WTC11 (cell line): ENCODE measurements at regions not wholly inside any gene's neighbourhood (a gene's known extent, or its start where the extent isn't known, plus 50 kb on each side); places are given as distances from the start of the nearest gene placed in this dataset.

ENCODE experiments used
- ATF1 ChIP-seq: sonication (generic); formaldehyde crosslinking; IDR thresholded peaks from 2 replicates; pipeline ENCODE4 v1.8.1; 2023; ENCODE audit warnings: mild to moderate bottlenecking, moderate library complexity, missing genetic modification reagents
- ATF3 ChIP-seq: sonication (generic); formaldehyde crosslinking; conservative IDR thresholded peaks from 2 replicates; pipeline ENCODE4 v1.8.1; 2022; ENCODE audit warnings: mild to moderate bottlenecking, missing genetic modification reagents
- CREB1 ChIP-seq: sonication (generic); formaldehyde crosslinking; IDR thresholded peaks from 2 replicates; pipeline ENCODE4 v1.8.0; 2023; ENCODE audit warnings: mild to moderate bottlenecking, missing genetic modification reagents
- CTCF ChIP-seq: fragments of 200-600 bp; IDR thresholded peaks from 2 replicates; pipeline ENCODE4 v1.8.0; 2022; ENCODE audit warnings: antibody characterized with exemption
- ESRRA ChIP-seq: sonication (generic); formaldehyde crosslinking; IDR thresholded peaks from 2 replicates; pipeline ENCODE4 v1.8.1; 2022; ENCODE audit warnings: mild to moderate bottlenecking, missing genetic modification reagents, borderline replicate concordance
- GRHL2 ChIP-seq: fragments of 250-450 bp; sonication (Bioruptor Pico); IDR thresholded peaks from 2 replicates; pipeline ENCODE4 v1.8.0; 2022; ENCODE audit warnings: mild to moderate bottlenecking, moderate library complexity; ENCODE audit not compliant: insufficient replicate concordance, severe bottlenecking
- JUN ChIP-seq: sonication (generic); formaldehyde crosslinking; IDR thresholded peaks from 2 replicates; pipeline ENCODE4 v1.8.0; 2023; ENCODE audit warnings: mild to moderate bottlenecking, missing genetic modification reagents
- MAX ChIP-seq: sonication (generic); formaldehyde crosslinking; IDR thresholded peaks from 2 replicates; pipeline ENCODE4 v1.8.0; 2022; ENCODE audit warnings: mild to moderate bottlenecking, missing genetic modification reagents
- OVOL2 ChIP-seq: fragments of 250-450 bp; sonication (Bioruptor Pico); IDR thresholded peaks from 2 replicates; pipeline ENCODE4 v1.9.0; 2021; ENCODE audit warnings: mild to moderate bottlenecking, borderline replicate concordance
- RELA ChIP-seq: sonication (generic); formaldehyde crosslinking; IDR thresholded peaks from 2 replicates; pipeline ENCODE4 v1.8.1; 2022; ENCODE audit warnings: missing genetic modification reagents, mild to moderate bottlenecking, borderline replicate concordance
- SP1 ChIP-seq: sonication (generic); formaldehyde crosslinking; conservative IDR thresholded peaks from 2 replicates; pipeline ENCODE4 v1.8.1; 2022; ENCODE audit warnings: missing genetic modification reagents
- TEAD1 ChIP-seq: sonication (generic); formaldehyde crosslinking; IDR thresholded peaks from 2 replicates; pipeline ENCODE4 v1.8.0; 2022; ENCODE audit warnings: mild to moderate bottlenecking, missing genetic modification reagents
- TF ChIP-seq, protein P1 (sequence below): sonication (generic); formaldehyde crosslinking; IDR thresholded peaks from 2 replicates; pipeline ENCODE4 v1.8.1; 2022; ENCODE audit warnings: low read depth, mild to moderate bottlenecking, moderate library complexity, missing genetic modification reagents, borderline replicate concordance
- TF ChIP-seq, protein P2 (sequence below): sonication (generic); formaldehyde crosslinking; IDR thresholded peaks from 2 replicates; pipeline ENCODE4 v1.8.1; 2023; ENCODE audit warnings: mild to moderate bottlenecking, missing genetic modification reagents, moderate library complexity

GRCh38 chr2:146129231-146129630, 1609.3 kb upstream of the ZEB2 start:
- TF ChIP-seq, protein P1, sequence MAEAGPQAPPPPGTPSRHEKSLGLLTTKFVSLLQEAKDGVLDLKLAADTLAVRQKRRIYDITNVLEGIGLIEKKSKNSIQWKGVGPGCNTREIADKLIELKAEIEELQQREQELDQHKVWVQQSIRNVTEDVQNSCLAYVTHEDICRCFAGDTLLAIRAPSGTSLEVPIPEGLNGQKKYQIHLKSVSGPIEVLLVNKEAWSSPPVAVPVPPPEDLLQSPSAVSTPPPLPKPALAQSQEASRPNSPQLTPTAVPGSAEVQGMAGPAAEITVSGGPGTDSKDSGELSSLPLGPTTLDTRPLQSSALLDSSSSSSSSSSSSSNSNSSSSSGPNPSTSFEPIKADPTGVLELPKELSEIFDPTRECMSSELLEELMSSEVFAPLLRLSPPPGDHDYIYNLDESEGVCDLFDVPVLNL (CRISPR knock-in tag), result no peak
- TF ChIP-seq GRHL2 (CRISPR knock-in tag), result no peak
- TF ChIP-seq CREB1, result no peak
- no peak for TF ChIP-seq CTCF
- no peak for TF ChIP-seq ATF1 (CRISPR knock-in tag)
- no peak for TF ChIP-seq ESRRA (CRISPR knock-in tag)
- no peak for TF ChIP-seq SP1
- TF ChIP-seq OVOL2 (CRISPR knock-in tag), result no peak
- TF ChIP-seq ATF3 (CRISPR knock-in tag), result no peak
- no peak for TF ChIP-seq MAX (CRISPR knock-in tag)
- TF ChIP-seq TEAD1 (CRISPR knock-in tag), result no peak
- TF ChIP-seq RELA (CRISPR knock-in tag), result no peak
- TF ChIP-seq, protein P2, sequence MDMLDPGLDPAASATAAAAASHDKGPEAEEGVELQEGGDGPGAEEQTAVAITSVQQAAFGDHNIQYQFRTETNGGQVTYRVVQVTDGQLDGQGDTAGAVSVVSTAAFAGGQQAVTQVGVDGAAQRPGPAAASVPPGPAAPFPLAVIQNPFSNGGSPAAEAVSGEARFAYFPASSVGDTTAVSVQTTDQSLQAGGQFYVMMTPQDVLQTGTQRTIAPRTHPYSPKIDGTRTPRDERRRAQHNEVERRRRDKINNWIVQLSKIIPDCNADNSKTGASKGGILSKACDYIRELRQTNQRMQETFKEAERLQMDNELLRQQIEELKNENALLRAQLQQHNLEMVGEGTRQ (CRISPR knock-in tag), result no peak
- no peak for TF ChIP-seq JUN (CRISPR knock-in tag)
